Tibial nerve (tissue), 3 donors: ENCODE measurements at regions not wholly inside any gene's neighbourhood (a gene's known extent, or its start where the extent isn't known, plus 50 kb on each side); places are given as distances from the start of the nearest gene placed in this dataset.

ENCODE experiments used
- POLR2A ChIP-seq, 2 donors: fragments of 450-650 bp; IDR thresholded peaks; one replicate each; pipeline ENCODE4 v1.6.1; 2017; ENCODE audit warnings: antibody characterized with exemption in 2 of 2, mild to moderate bottlenecking in 2 of 2, moderate library complexity in 2 of 2
- TF ChIP-seq, protein P1 (sequence below), 5 experiments: fragments of 200-600 bp in 3 of 5; fragments of 450-650 bp in 2 of 5; sonication (generic) in 3 of 5; IDR thresholded peaks; one replicate each; pipeline ENCODE4 v1.5.1; 2016 to 2019; ENCODE audit warnings: antibody characterized with exemption in 5 of 5, mild to moderate bottlenecking in 3 of 5, moderate library complexity in 2 of 5

DNA sequence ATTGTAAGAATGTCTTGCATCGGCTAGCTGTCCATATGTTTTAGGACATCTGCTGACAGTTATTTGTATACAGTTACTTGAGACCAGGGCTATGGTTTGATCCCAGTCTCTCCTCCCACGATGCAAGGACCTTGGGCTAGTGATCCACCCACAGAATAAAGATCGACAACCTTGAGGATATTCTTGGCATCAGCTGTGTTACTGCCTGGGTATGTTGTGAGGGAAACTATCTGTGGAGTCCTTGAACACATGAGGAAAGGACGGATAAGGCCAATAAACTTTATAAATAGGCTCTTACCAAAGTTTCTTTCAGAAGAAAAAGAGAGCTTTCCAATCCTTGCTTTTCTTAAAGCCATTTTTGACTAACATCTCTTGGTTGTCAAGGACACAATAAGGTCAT lies 70.8 kb upstream of the HEY2 start:
- TF ChIP-seq, protein P1, sequence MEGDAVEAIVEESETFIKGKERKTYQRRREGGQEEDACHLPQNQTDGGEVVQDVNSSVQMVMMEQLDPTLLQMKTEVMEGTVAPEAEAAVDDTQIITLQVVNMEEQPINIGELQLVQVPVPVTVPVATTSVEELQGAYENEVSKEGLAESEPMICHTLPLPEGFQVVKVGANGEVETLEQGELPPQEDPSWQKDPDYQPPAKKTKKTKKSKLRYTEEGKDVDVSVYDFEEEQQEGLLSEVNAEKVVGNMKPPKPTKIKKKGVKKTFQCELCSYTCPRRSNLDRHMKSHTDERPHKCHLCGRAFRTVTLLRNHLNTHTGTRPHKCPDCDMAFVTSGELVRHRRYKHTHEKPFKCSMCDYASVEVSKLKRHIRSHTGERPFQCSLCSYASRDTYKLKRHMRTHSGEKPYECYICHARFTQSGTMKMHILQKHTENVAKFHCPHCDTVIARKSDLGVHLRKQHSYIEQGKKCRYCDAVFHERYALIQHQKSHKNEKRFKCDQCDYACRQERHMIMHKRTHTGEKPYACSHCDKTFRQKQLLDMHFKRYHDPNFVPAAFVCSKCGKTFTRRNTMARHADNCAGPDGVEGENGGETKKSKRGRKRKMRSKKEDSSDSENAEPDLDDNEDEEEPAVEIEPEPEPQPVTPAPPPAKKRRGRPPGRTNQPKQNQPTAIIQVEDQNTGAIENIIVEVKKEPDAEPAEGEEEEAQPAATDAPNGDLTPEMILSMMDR (IDR thresholded peaks at IDR 0.05) = no peak
- TF ChIP-seq POLR2A (IDR thresholded peaks at IDR 0.05) = no peak
